ENCODE measurements at regions not wholly inside any gene's neighbourhood (a gene's known extent, or its start where the extent isn't known, plus 50 kb on each side); places are given as distances from the start of the nearest gene placed in this dataset.

GRCh38 chr2:101638817-101639605 is 58.5 kb upstream of the MAP4K4 start:
- H3K9me3 ChIP-seq (ENCODE audit: insufficient read depth in 2 of 2, low read depth in 1 of 2, low read length in 1 of 2) = peaks cover 0 to 3% of the 10 kb centered on the region in 2 experiments; a peak in 1 of 4 replicates
- H3K79me2 ChIP-seq (ENCODE audit: control insufficient read depth in 1 of 2, insufficient read depth in 2 of 2, low read length in 2 of 2) = no peaks in the 10 kb centered on the region
- no peak overlapping the region for H2BK120ac ChIP-seq (replicated peaks; ENCODE audit: low read depth, low read length)
- ChIA-PET CTCF (ENCODE audit: partially characterized antibody) (interaction anchor here (0.6 to 2.3 kb wide), 7 partner anchors 17 to 218 kb away, joined by 3 to 9 read pairs (median 3); no protein-coding TSS in a partner anchor), POLR2A (ENCODE audit: partially characterized antibody) (no interaction called here)
- H3K9ac ChIP-seq (replicated peaks in 1 of 4; ENCODE audit: extremely low read depth in 1 of 4, low read depth in 3 of 4, low read length in 3 of 4) = no peak overlapping the region
- H3K4me1 ChIP-seq (replicated peaks in 1 of 4; ENCODE audit: control insufficient read depth in 3 of 4, insufficient read depth in 4 of 4, low read length in 3 of 4) = no peaks in the 10 kb centered on the region; a peak in 1 of 7 replicates
- no peak overlapping the region for H3K56ac ChIP-seq (replicated peaks; ENCODE audit: insufficient read length, low read depth, low read length)
- FAIRE-seq = no peak
- H4K20me1 ChIP-seq (replicated peaks in 1 of 2; ENCODE audit: control insufficient read depth in 1 of 2, insufficient read depth in 2 of 2, low read length in 2 of 2) = no peaks in the 10 kb centered on the region
- no peak overlapping the region for H2BK20ac ChIP-seq (ENCODE audit: low read length)
- no peak overlapping the region for H3K23ac ChIP-seq (ENCODE audit: insufficient read length)
- no peak overlapping the region for H3K4ac ChIP-seq (replicated peaks; ENCODE audit: insufficient read length, low read depth, low read length)
- H2BK5ac ChIP-seq (ENCODE audit: low read depth, low read length) = no peak overlapping the region
- H2AFZ ChIP-seq (ENCODE audit: low read length) = peak overlapping the region; percentile 60
- H4K8ac ChIP-seq (ENCODE audit: extremely low read depth, insufficient read depth, low read length) = no peak overlapping the region; the same call in 1 of the 2 replicates
- no peak for DNase-seq (ENCODE audit: low read depth in 1 of 2, low spot score in 2 of 2)
- H2AK5ac ChIP-seq (ENCODE audit: low read depth, low read length) = no peak overlapping the region
- no peak overlapping the region for H3K4me2 ChIP-seq (ENCODE audit: insufficient read depth in 1 of 2, low read depth in 2 of 2, low read length in 2 of 2)
- WGBS, 2 experiments (ENCODE audit: extremely low coverage in 1 of 2, insufficient coverage in 1 of 2, insufficient read length in 1 of 2, insufficient replicate concordance in 2 of 2, low coverage in 1 of 2, low lambda C conversion rate in 2 of 2, missing lambda C conversion rate in 1 of 2) = 89% methylated on average over 17 of the region's 17 CpGs; no CpG with 5 or more reads in 1 of the 2 experiments
- 0 out of 2 replicates have a peak overlapping the region, but pooled peaks have one; percentile 29 for H3K18ac ChIP-seq (ENCODE audit: extremely low read depth, low read length)
- no peak overlapping the region for H3K14ac ChIP-seq (ENCODE audit: insufficient read length)
- H3K4me3 ChIP-seq (ENCODE audit: extremely low read depth in 1 of 4, insufficient read depth in 2 of 4, low read depth in 3 of 4, low read length in 4 of 4) = no peak overlapping the region
- no peak overlapping the region for H4K5ac ChIP-seq (ENCODE audit: insufficient read length, low read depth, low read length)
- no peak overlapping the region for H4K91ac ChIP-seq (replicated peaks; ENCODE audit: insufficient read length, low read length)
- no peaks in the 10 kb centered on the region for H3K27me3 ChIP-seq (replicated peaks in 1 of 4; ENCODE audit: control insufficient read depth in 3 of 4, extremely low read depth in 1 of 4, insufficient read depth in 3 of 4, low read length in 3 of 4)
- no peak overlapping the region for H3K27ac ChIP-seq (ENCODE audit: low read depth, low read length)
- H3K23me2 ChIP-seq (ENCODE audit: low read depth, low read length) = no peaks in the 10 kb centered on the region
- no peaks in the 10 kb centered on the region for H3K36me3 ChIP-seq (ENCODE audit: control insufficient read depth in 2 of 4, insufficient read depth in 4 of 4, low read length in 3 of 4)
- no peak overlapping the region for H2BK15ac ChIP-seq (ENCODE audit: low read length)
- no peak overlapping the region; the same call in 1 of the 2 replicates for H2BK12ac ChIP-seq (ENCODE audit: low read depth, low read length)
- no peaks in the 10 kb centered on the region for H3K79me1 ChIP-seq (ENCODE audit: low read depth, low read length)
- TF ChIP-seq TEAD4 (IDR thresholded peaks at IDR 0.05; ENCODE audit: low read depth, low read length) (no peak), SIN3A (conservative IDR thresholded peaks at IDR 0.05 in 1 of 2, IDR thresholded peaks at IDR 0.05 in 1 of 2; ENCODE audit: low read depth in 1 of 2, low read length in 2 of 2) (no peak), ATF3 (IDR thresholded peaks at IDR 0.05; ENCODE audit: insufficient read depth, low read depth, low read length) (no peak), RAD21 (IDR thresholded peaks at IDR 0.05 in 1 of 2, conservative IDR thresholded peaks at IDR 0.05 in 1 of 2; ENCODE audit: low read depth in 2 of 2, low read length in 2 of 2) (no peak), SP1 (IDR thresholded peaks at IDR 0.05; ENCODE audit: low read depth, low read length) (no peak), HDAC2 (IDR thresholded peaks at IDR 0.05; ENCODE audit: borderline replicate concordance in 1 of 2, low read depth in 2 of 2, low read length in 2 of 2) (no peak), CTCF (IDR thresholded peaks at IDR 0.05; ENCODE audit: control extremely low read depth in 1 of 3, insufficient read depth in 1 of 3, low read depth in 1 of 3, low read length in 3 of 3) (no peak), MAFK (IDR thresholded peaks at IDR 0.05; ENCODE audit: low read depth, low read length) (no peak)

All from H1 (cell line).